Gastroesophageal sphincter (tissue), 4 donors: ENCODE measurements at regions not wholly inside any gene's neighbourhood (a gene's known extent, or its start where the extent isn't known, plus 50 kb on each side); places are given as distances from the start of the nearest gene placed in this dataset.

Source experiments
- ATAC-seq: fragments of 150-250 bp; one replicate; pipeline ENCODE4 v1.9.1; 2016; ENCODE audit warnings: mild to moderate bottlenecking, moderate library complexity
- H3K27ac ChIP-seq, 4 donors: fragments of 200-600 bp; sonication (generic) in 3 of 4; 1 replicate in 3 of 4; 2 replicates in 1 of 4; pipeline ENCODE4 v1.5.1; 2016 to 2019
- H3K27me3 ChIP-seq: fragments of 200-600 bp; sonication (generic); one replicate; pipeline ENCODE4 v1.5.1; 2019
- H3K36me3 ChIP-seq, 2 donors: fragments of 200-600 bp; sonication (generic); one replicate each; pipeline ENCODE4 v1.5.1; 2019; ENCODE audit warnings: control low read depth in 1 of 2
- H3K4me1 ChIP-seq, 3 donors: fragments of 200-600 bp; sonication (generic); 1 replicate in 2 of 3; 2 replicates in 1 of 3; pipeline ENCODE4 v1.5.1; 2016 to 2019; ENCODE audit warnings: control low read depth in 2 of 3
- H3K4me3 ChIP-seq, 2 donors: fragments of 200-600 bp; sonication (generic); one replicate each; pipeline ENCODE4 v1.5.1; 2019; ENCODE audit warnings: mild to moderate bottlenecking in 1 of 2, moderate library complexity in 1 of 2
- H3K9me3 ChIP-seq, 3 donors: fragments of 200-600 bp; sonication (generic); one replicate each; pipeline ENCODE4 v1.5.1; 2017 to 2019; ENCODE audit warnings: control low read depth in 2 of 3
- CTCF ChIP-seq, 4 experiments: fragments of 200-600 bp in 2 of 4; fragments of 450-650 bp in 2 of 4; sonication (generic) in 1 of 4; IDR thresholded peaks; one replicate each; pipeline ENCODE4 v1.5.1; 2017 to 2019; ENCODE audit warnings: antibody characterized with exemption in 4 of 4, mild to moderate bottlenecking in 2 of 4, moderate library complexity in 2 of 4
- EP300 ChIP-seq: sonication (generic); formaldehyde crosslinking; IDR thresholded peaks from one replicate; pipeline ENCODE4 v1.6.1; 2017; ENCODE audit warnings: antibody characterized with exemption, mild to moderate bottlenecking
- POLR2A ChIP-seq, 2 donors: fragments of 450-650 bp; IDR thresholded peaks; one replicate each; pipeline ENCODE4 v1.6.1; 2017; ENCODE audit warnings: antibody characterized with exemption in 2 of 2, mild to moderate bottlenecking in 2 of 2, moderate library complexity in 1 of 2
- POLR2AphosphoS5 ChIP-seq: sonication (generic); formaldehyde crosslinking; IDR thresholded peaks from one replicate; pipeline ENCODE4 v1.6.1; 2017; ENCODE audit warnings: antibody characterized with exemption
- WGBS, 2 donors: methylation state at CpG; one replicate each; pipeline ENCODE4 v1.1.5; 2018; ENCODE audit warnings: low coverage in 1 of 2; 5-methylcytosine and 5-hydroxymethylcytosine counted together

DNA sequence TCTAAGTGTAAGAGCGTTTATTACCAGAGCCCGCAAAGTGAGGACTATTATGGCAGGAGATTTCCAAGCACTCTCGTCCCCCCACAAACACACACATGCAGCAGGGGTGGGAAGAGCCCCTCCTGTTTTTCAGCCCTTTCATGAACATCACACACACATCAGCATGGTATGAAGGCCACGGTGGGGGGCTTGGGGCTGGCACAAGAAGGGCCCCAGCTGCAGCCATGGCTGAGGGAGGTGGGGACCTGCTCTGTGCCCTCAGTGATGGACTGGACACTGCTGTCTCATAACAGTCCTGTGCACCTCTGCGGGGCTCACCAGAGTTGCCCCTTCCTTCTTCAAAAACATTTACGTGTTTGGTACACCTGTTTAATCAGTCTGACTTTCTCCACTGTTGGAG, 650.7 kb downstream of the BRD1 start:
- no peak overlapping the region for H3K27ac ChIP-seq
- WGBS, 2 donors: 69% methylated on average over 4 of the region's 6 CpGs; no CpG with 5 or more reads in 1 of the 2 donors
- peaks cover 47% of the 10 kb centered on the region for H3K27me3 ChIP-seq
- no peaks in the 10 kb centered on the region for H3K36me3 ChIP-seq
- H3K4me1 ChIP-seq: no peaks in the 10 kb centered on the region
- no peak for ATAC-seq
- H3K9me3 ChIP-seq: no peaks in the 10 kb centered on the region
- TF ChIP-seq EP300 (no peak), CTCF (IDR thresholded peaks at IDR 0.05) (no peak), POLR2A (IDR thresholded peaks at IDR 0.05) (no peak), POLR2AphosphoS5 (no peak)
- H3K4me3 ChIP-seq: no peak overlapping the region

GRCh38 chr22:49170053-49170452, 657.6 kb downstream of the BRD1 start:
- TF ChIP-seq POLR2A (IDR thresholded peaks at IDR 0.05) (no peak), EP300 (no peak), POLR2AphosphoS5 (no peak), CTCF (IDR thresholded peaks at IDR 0.05) (no peak)
- H3K9me3 ChIP-seq: no peaks in the 10 kb centered on the region
- WGBS, 2 donors: no CpG with 5 or more reads among the region's 4 CpGs
- no peak overlapping the region for H3K27ac ChIP-seq
- H3K4me3 ChIP-seq: no peak overlapping the region
- no peak for ATAC-seq
- no peaks in the 10 kb centered on the region for H3K4me1 ChIP-seq
- peaks cover 34% of the 10 kb centered on the region for H3K27me3 ChIP-seq
- no peaks in the 10 kb centered on the region for H3K36me3 ChIP-seq

DNA sequence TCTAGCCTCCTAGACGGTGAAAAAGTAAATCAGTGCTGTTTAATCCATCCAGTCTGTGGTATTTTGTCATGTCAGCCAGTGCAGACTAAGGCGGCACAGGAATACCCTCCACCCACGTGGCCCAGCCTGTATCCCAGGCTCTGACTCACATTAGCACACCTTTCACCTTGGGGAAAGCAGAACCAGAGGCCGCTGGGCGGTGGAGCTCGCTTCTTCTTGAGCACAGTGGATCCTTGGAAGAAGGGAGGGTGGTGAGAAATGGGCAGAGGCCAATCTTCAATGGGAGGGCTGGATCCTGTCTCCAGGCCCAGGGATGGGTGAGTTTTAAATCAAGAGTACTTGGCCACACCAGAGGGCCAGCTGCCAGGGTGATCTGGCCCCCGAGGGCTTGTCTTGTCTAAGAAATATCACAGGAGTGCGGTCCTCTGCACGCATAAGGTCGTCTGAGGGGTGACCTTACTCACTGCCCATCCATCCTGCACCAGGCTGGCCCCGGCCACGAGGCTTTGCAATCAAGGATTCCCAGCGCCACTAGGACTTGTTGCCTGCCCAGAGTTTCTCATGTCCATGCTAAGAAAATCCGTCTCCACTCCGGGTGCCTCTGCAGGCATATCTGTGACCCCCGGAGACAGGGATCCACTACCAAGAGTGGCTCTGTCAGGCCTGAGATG, 658.5 kb downstream of the BRD1 start:
- ATAC-seq: no peak
- no peaks in the 10 kb centered on the region for H3K9me3 ChIP-seq
- no peaks in the 10 kb centered on the region for H3K36me3 ChIP-seq
- TF ChIP-seq POLR2A (IDR thresholded peaks at IDR 0.05): no peak
- TF ChIP-seq EP300: no peak
- no peak for TF ChIP-seq POLR2AphosphoS5
- TF ChIP-seq CTCF (IDR thresholded peaks at IDR 0.05): no peak
- WGBS, 2 donors: 54% methylated on average over 4 of the region's 16 CpGs; no CpG with 5 or more reads in 1 of the 2 donors
- no peaks in the 10 kb centered on the region for H3K4me1 ChIP-seq
- no peak overlapping the region for H3K27ac ChIP-seq
- H3K27me3 ChIP-seq: peaks cover 37% of the 10 kb centered on the region
- no peak overlapping the region for H3K4me3 ChIP-seq

DNA sequence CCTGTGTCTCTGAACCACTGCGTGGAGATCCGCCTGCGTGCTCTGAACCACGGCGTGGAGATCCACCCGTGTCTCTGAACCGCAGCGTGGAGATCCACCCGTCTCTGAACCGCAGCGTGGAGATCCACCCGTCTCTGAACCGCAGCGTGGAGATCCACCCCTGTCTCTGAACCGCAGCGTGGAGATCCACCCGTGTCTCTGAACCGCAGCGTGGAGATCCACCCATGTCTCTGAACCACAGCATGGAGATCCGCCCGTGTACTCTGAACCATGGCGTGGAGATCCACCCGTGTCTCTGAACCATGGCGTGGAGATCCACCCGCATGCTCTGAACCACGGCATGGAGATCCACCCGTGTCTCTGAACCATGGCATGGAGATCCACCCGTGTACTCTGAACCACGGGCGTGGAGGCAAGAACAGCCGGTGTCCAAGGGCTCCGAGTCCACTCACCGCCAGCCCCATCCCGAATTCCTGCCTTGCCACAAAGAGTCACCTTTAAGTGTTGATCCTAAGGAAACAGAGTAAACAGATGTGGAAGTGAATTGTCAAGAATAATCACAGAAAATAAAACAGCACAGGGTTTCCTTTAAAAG, 659.4 kb downstream of the BRD1 start:
- 77 to 92% methylated on average over 9 to 11 of the region's 34 CpGs for WGBS, 2 donors

GRCh38 chr22:49166746-49167145, 660.9 kb downstream of the BRD1 start:
- H3K36me3 ChIP-seq: no peaks in the 10 kb centered on the region
- no peak for TF ChIP-seq EP300
- no peak for TF ChIP-seq CTCF (IDR thresholded peaks at IDR 0.05)
- TF ChIP-seq POLR2A (IDR thresholded peaks at IDR 0.05): no peak
- no peak for TF ChIP-seq POLR2AphosphoS5
- no peak overlapping the region for H3K4me3 ChIP-seq
- no peaks in the 10 kb centered on the region for H3K9me3 ChIP-seq
- 69 to 80% methylated on average over 8 to 10 of the region's 11 CpGs for WGBS, 2 donors
- no peak overlapping the region for H3K27ac ChIP-seq
- H3K27me3 ChIP-seq: peaks cover 45% of the 10 kb centered on the region
- no peak for ATAC-seq
- H3K4me1 ChIP-seq: no peaks in the 10 kb centered on the region

More for the DNA sequence above, 659.4 kb downstream of the BRD1 start:
- H3K36me3 ChIP-seq: no peaks in the 10 kb centered on the region
- no peak overlapping the region for H3K27ac ChIP-seq
- no peak for ATAC-seq
- TF ChIP-seq POLR2A (IDR thresholded peaks at IDR 0.05): no peak
- no peaks in the 10 kb centered on the region for H3K4me1 ChIP-seq
- H3K9me3 ChIP-seq: no peaks in the 10 kb centered on the region
- H3K4me3 ChIP-seq: no peak overlapping the region
- H3K27me3 ChIP-seq: peaks cover 46% of the 10 kb centered on the region
